OCI-LY1 (cell line): ENCODE measurements at regions not wholly inside any gene's neighbourhood (a gene's known extent, or its start where the extent isn't known, plus 50 kb on each side); places are given as distances from the start of the nearest gene placed in this dataset.

Experiments used
- H2AFZ ChIP-seq: fragments of 200-600 bp; sonication (generic), shearing (Covaris generic); 2 replicates; pipeline ENCODE4 v1.6.0; 2014; ENCODE audit warnings: antibody characterized with exemption, mild to moderate bottlenecking, low read length
- H3F3A ChIP-seq: fragments of 200-600 bp; sonication (generic), shearing (Covaris generic); 2 replicates; pipeline ENCODE4 v1.6.0; 2014; ENCODE audit warnings: mild to moderate bottlenecking, antibody characterized with exemption, low read length, moderate library complexity; ENCODE audit not compliant: insufficient read depth
- H3K27ac ChIP-seq: fragments of 200-600 bp; sonication (generic); 2 replicates; pipeline ENCODE4 v1.5.1; 2014; ENCODE audit warnings: low read length, mixed run types, mild to moderate bottlenecking, low read depth; ENCODE audit not compliant: poor library complexity, severe bottlenecking
- H3K27me3 ChIP-seq: fragments of 200-600 bp; sonication (generic); 2 replicates; pipeline ENCODE4 v1.6.0; 2014; ENCODE audit warnings: antibody characterized with exemption, mild to moderate bottlenecking, low read length, moderate library complexity; ENCODE audit not compliant: insufficient read depth
- H3K36me3 ChIP-seq: fragments of 200-600 bp; sonication (generic); 2 replicates; pipeline ENCODE4 v1.6.1; 2014; ENCODE audit warnings: mild to moderate bottlenecking, antibody characterized with exemption, low read length, moderate library complexity, mixed read lengths; ENCODE audit not compliant: insufficient read depth
- H3K4me1 ChIP-seq: fragments of 200-600 bp; sonication (generic); 2 replicates; pipeline ENCODE4 v1.5.1; 2014; ENCODE audit warnings: mild to moderate bottlenecking, low read length, moderate library complexity; ENCODE audit not compliant: insufficient read depth, severe bottlenecking
- H3K4me2 ChIP-seq: fragments of 200-600 bp; sonication (generic), shearing (Covaris generic); 2 replicates; pipeline ENCODE4 v1.6.1; 2014; ENCODE audit warnings: low read length
- H3K4me3 ChIP-seq: fragments of 200-600 bp; sonication (generic); 2 replicates; pipeline ENCODE4 v1.5.1; 2014; ENCODE audit warnings: low read length, low read depth, mild to moderate bottlenecking, mixed read lengths; ENCODE audit not compliant: poor library complexity, severe bottlenecking
- H3K79me2 ChIP-seq: fragments of 200-600 bp; shearing (Covaris generic); 2 replicates; pipeline ENCODE4 v1.6.1; 2016; ENCODE audit warnings: mixed run types, low read length, mixed read lengths; ENCODE audit not compliant: insufficient read depth
- H3K9ac ChIP-seq: fragments of 200-600 bp; sonication (generic), shearing (Covaris generic); 2 replicates; pipeline ENCODE4 v1.6.1; 2014; ENCODE audit warnings: mild to moderate bottlenecking, low read length, mixed read lengths
- H3K9me2 ChIP-seq: fragments of 200-600 bp; sonication (generic), shearing (Covaris generic); 2 replicates; pipeline ENCODE4 v1.6.1; 2014; ENCODE audit warnings: low read depth, mild to moderate bottlenecking, low read length, mixed read lengths
- H3K9me3 ChIP-seq: fragments of 200-600 bp; shearing (Covaris generic); 2 replicates; pipeline ENCODE4 v1.6.1; 2014; ENCODE audit warnings: low read length, mixed read lengths
- H4K20me1 ChIP-seq: fragments of 200-600 bp; sonication (generic), shearing (Covaris generic); 2 replicates; pipeline ENCODE4 v1.6.0; 2016; ENCODE audit warnings: mild to moderate bottlenecking, low read length; ENCODE audit not compliant: insufficient read depth
- EZH2 ChIP-seq: fragments of 200-600 bp; sonication (generic), shearing (Covaris generic); IDR thresholded peaks from 2 replicates; pipeline ENCODE4 v1.8.0; 2017; ENCODE audit warnings: borderline replicate concordance, mixed run types, mild to moderate bottlenecking, antibody characterized with exemption, low read length, moderate library complexity, mixed read lengths
- TF ChIP-seq, protein P1 (sequence below): fragments of 200-600 bp; sonication (generic), shearing (Covaris generic); IDR thresholded peaks from 2 replicates; pipeline ENCODE4 v1.5.1; 2017; ENCODE audit warnings: mild to moderate bottlenecking, antibody characterized with exemption, low read length, moderate library complexity, mixed read lengths

DNA sequence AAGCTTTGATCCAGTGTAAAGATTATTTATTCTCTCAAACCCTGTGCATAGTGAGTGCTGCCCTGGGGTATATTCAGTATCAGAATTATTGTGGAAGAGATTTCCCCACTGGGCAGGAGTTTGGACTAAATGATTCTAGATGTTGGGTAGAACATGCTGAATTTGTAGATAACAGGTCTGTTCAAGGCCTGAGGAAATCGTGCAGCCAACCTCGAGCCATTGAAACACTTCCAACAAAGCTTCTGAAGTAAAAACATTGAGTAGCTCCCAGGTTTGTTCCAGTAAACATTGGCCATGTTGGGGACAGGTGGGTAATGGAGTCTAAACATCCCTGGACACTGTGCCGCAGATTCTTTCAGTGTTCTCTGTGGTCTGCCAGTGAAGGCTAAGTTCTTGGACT is 87.5 kb downstream of the LLPH start:
- H3F3A ChIP-seq: no peaks in the 10 kb centered on the region
- no peaks in the 10 kb centered on the region for H3K9me2 ChIP-seq
- H3K9ac ChIP-seq: no peak overlapping the region
- H2AFZ ChIP-seq: no peak overlapping the region
- H3K4me3 ChIP-seq: no peak overlapping the region
- TF ChIP-seq EZH2: no peak
- TF ChIP-seq, protein P1, sequence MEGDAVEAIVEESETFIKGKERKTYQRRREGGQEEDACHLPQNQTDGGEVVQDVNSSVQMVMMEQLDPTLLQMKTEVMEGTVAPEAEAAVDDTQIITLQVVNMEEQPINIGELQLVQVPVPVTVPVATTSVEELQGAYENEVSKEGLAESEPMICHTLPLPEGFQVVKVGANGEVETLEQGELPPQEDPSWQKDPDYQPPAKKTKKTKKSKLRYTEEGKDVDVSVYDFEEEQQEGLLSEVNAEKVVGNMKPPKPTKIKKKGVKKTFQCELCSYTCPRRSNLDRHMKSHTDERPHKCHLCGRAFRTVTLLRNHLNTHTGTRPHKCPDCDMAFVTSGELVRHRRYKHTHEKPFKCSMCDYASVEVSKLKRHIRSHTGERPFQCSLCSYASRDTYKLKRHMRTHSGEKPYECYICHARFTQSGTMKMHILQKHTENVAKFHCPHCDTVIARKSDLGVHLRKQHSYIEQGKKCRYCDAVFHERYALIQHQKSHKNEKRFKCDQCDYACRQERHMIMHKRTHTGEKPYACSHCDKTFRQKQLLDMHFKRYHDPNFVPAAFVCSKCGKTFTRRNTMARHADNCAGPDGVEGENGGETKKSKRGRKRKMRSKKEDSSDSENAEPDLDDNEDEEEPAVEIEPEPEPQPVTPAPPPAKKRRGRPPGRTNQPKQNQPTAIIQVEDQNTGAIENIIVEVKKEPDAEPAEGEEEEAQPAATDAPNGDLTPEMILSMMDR: no peak
- H3K27me3 ChIP-seq: no peaks in the 10 kb centered on the region
- H3K4me2 ChIP-seq: no peak overlapping the region
- no peaks in the 10 kb centered on the region for H3K79me2 ChIP-seq
- no peaks in the 10 kb centered on the region for H4K20me1 ChIP-seq
- H3K27ac ChIP-seq: no peak overlapping the region
- no peaks in the 10 kb centered on the region for H3K4me1 ChIP-seq
- H3K9me3 ChIP-seq: no peaks in the 10 kb centered on the region
- no peaks in the 10 kb centered on the region for H3K36me3 ChIP-seq

DNA sequence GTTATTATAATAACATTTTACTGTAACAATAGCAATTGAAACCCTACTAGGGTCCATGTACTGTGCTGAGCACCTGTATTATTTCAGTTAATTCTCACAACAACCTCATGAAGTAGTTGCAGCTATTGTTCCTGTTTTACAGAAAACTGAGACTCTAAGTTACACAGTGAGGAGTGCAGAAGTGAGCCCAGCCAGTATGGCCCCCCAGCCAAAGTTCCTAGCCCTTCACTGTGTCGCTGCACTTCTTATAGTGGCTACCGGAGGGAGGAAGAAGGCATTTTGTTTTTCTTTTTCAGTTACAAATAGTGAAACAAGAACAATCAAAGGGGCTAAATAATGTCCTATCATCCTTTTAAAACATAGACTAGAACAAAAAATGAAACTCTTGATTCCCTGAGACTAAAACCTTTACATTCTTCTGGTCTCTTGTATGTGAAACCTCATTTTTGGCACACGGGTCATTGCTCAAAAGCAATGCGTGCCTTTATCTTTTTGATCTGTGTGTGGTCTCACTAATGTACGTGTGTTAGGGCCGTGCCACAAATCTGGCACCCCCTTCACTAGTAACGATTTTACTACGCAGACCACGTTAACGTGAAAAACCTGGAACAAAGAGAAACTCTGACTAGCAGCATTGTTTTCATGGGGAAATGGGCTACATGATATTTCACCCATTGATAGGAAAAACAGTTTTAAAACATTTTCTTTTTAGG is 88.7 kb downstream of the LLPH start:
- H4K20me1 ChIP-seq: no peaks in the 10 kb centered on the region
- H3F3A ChIP-seq: no peaks in the 10 kb centered on the region
- H3K27ac ChIP-seq: no peak overlapping the region
- no peak overlapping the region for H3K4me2 ChIP-seq
- no peaks in the 10 kb centered on the region for H3K79me2 ChIP-seq
- H3K4me3 ChIP-seq: no peak overlapping the region
- no peaks in the 10 kb centered on the region for H3K27me3 ChIP-seq
- no peak overlapping the region for H3K9ac ChIP-seq
- TF ChIP-seq, protein P1: no peak
- no peak for TF ChIP-seq EZH2
- no peaks in the 10 kb centered on the region for H3K4me1 ChIP-seq
- no peak overlapping the region for H2AFZ ChIP-seq
- H3K9me3 ChIP-seq: no peaks in the 10 kb centered on the region
- H3K9me2 ChIP-seq: no peaks in the 10 kb centered on the region
- no peaks in the 10 kb centered on the region for H3K36me3 ChIP-seq

DNA sequence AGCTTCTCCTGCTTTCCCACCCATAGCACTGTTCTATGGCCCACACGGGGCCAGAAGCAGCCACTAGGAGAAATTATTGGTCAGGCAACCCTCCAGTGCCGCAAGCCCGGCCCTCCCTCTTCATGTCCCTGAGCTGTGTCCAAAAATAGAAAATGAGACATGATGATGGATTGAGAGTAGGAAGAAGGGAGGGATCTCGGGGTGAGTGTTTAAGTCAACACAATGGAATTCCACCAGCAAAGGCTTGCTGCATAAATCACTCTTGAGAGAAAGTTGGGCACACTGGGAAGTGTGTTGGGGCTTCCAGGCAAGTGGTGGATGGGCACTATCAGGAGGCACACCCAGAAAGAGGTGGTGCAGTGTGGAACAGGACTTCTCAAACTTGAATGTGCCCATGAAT is 94.2 kb downstream of the LLPH start:
- Histone ChIP-seq H2AFZ (no peak overlapping the region), H3K9me3 (no peaks in the 10 kb centered on the region), H3K9me2 (no peaks in the 10 kb centered on the region), H3K4me3 (no peak overlapping the region), H3K4me2 (no peak overlapping the region), H3K27me3 (no peaks in the 10 kb centered on the region), H3K27ac (no peak overlapping the region), H3K9ac (no peak overlapping the region), H3K79me2 (no peaks in the 10 kb centered on the region), H3F3A (no peaks in the 10 kb centered on the region), H3K4me1 (no peaks in the 10 kb centered on the region), H4K20me1 (no peaks in the 10 kb centered on the region), H3K36me3 (no peaks in the 10 kb centered on the region)
- TF ChIP-seq, protein P1: no peak
- TF ChIP-seq EZH2: no peak
